Upper lobe of left lung (tissue), 6 donors: ENCODE measurements at regions not wholly inside any gene's neighbourhood (a gene's known extent, or its start where the extent isn't known, plus 50 kb on each side); places are given as distances from the start of the nearest gene placed in this dataset.

Experiments
- ATAC-seq, 2 donors: fragments of 200-7000 bp; cut with Tn5 transposase; one replicate each; pipeline ENCODE4 v1.9.1; 2022; ENCODE audit warnings: mild to moderate bottlenecking in 2 of 2, moderate library complexity in 2 of 2; ENCODE audit not compliant: low FRiP score in 2 of 2
- DNase-seq, 2 donors: peaks; one replicate each; pipeline ENCODE4 v3.0.0-alpha.2; 2019 to 2020
- H3K27ac ChIP-seq, 4 donors: fragments of 200-600 bp; sonication (generic); one replicate each; pipeline ENCODE4 v1.5.1; 2016 to 2019
- H3K27me3 ChIP-seq, 4 donors: fragments of 200-600 bp; sonication (generic); one replicate each; pipeline ENCODE4 v1.5.1; 2017 to 2019
- H3K36me3 ChIP-seq, 4 donors: fragments of 200-600 bp; sonication (generic); one replicate each; pipeline ENCODE4 v1.5.1; 2016 to 2019
- H3K4me1 ChIP-seq, 4 donors: fragments of 200-600 bp; sonication (generic); one replicate each; pipeline ENCODE4 v1.5.1; 2018 to 2019
- H3K4me3 ChIP-seq, 4 donors: fragments of 200-600 bp; sonication (generic); one replicate each; pipeline ENCODE4 v1.5.1; 2017 to 2019; ENCODE audit warnings: mild to moderate bottlenecking in 2 of 4, moderate library complexity in 1 of 4
- H3K9me3 ChIP-seq, 4 donors: fragments of 200-600 bp; sonication (generic); one replicate each; pipeline ENCODE4 v1.5.1; 2018 to 2019
- CTCF ChIP-seq, 6 experiments: fragments of 450-650 bp in 4 of 6; fragments of 200-600 bp in 2 of 6; sonication (generic) in 2 of 6; IDR thresholded peaks; one replicate each; pipeline ENCODE4 v1.5.1; 2016 to 2019; ENCODE audit warnings: antibody characterized with exemption in 6 of 6
- EP300 ChIP-seq, 4 donors: sonication (generic); formaldehyde crosslinking; IDR thresholded peaks; one replicate each; pipeline ENCODE4 v1.5.1; 2017; ENCODE audit warnings: antibody characterized with exemption in 4 of 4, control low read depth in 2 of 4
- POLR2A ChIP-seq, 4 donors: fragments of 450-650 bp; IDR thresholded peaks; one replicate each; pipeline ENCODE4 v1.5.1; 2016 to 2017; ENCODE audit warnings: antibody characterized with exemption in 4 of 4, mild to moderate bottlenecking in 2 of 4
- POLR2AphosphoS5 ChIP-seq, 2 donors: sonication (generic); formaldehyde crosslinking; IDR thresholded peaks; one replicate each; pipeline ENCODE4 v1.5.1; 2017; ENCODE audit warnings: antibody characterized with exemption in 2 of 2
- WGBS, 2 donors: methylation state at CpG; one replicate each; pipeline ENCODE4 v1.1.5; 2017 to 2018; 5-methylcytosine and 5-hydroxymethylcytosine counted together
- donor health status: DM: no; HTN: no; CAD: no; lungs with moderate emphysema.
- donor health status: DM: no; HTN: yes; CAD: no; lungs with severe emphysema.

- ATAC-seq (no peak), DNase-seq (no peak)
- H3K9me3 ChIP-seq = no peaks in the 10 kb centered on the region
- TF ChIP-seq POLR2AphosphoS5 (IDR thresholded peaks at IDR 0.05) (no peak), POLR2A (IDR thresholded peaks at IDR 0.05) (no peak), EP300 (IDR thresholded peaks at IDR 0.05) (no peak), CTCF (IDR thresholded peaks at IDR 0.05) (no peak)
- no peaks in the 10 kb centered on the region for H3K27me3 ChIP-seq
- no peak overlapping the region for H3K4me3 ChIP-seq
- WGBS, 2 donors = 75 to 87% methylated on average over 4 of the region's 4 CpGs
- H3K36me3 ChIP-seq = no peaks in the 10 kb centered on the region
- H3K4me1 ChIP-seq = no peaks in the 10 kb centered on the region
- no peak overlapping the region for H3K27ac ChIP-seq
Observed at GRCh38 chr4:54173281-54173912, 55.7 kb upstream of the PDGFRA start.

- Histone ChIP-seq H3K27me3 (no peaks in the 10 kb centered on the region), H3K36me3 (no peaks in the 10 kb centered on the region), H3K4me3 (no peak overlapping the region), H3K27ac (no peak overlapping the region), H3K9me3 (no peaks in the 10 kb centered on the region), H3K4me1 (no peaks in the 10 kb centered on the region)
- TF ChIP-seq CTCF (IDR thresholded peaks at IDR 0.05) (no peak), POLR2AphosphoS5 (IDR thresholded peaks at IDR 0.05) (no peak), EP300 (IDR thresholded peaks at IDR 0.05) (no peak), POLR2A (IDR thresholded peaks at IDR 0.05) (no peak)
- ATAC-seq (no peak), DNase-seq (no peak)
- 88% methylated on average over 2 of the region's 2 CpGs for WGBS, 2 donors
Observed at GRCh38 chr4:54176202-54176601, 52.9 kb upstream of the PDGFRA start.
